HG02973 (cell line): ENCODE measurements at regions not wholly inside any gene's neighbourhood (a gene's known extent, or its start where the extent isn't known, plus 50 kb on each side); places are given as distances from the start of the nearest gene placed in this dataset.
A peak's percentile ranks its signal among the peaks of the same experiment; 100 is the strongest.

ENCODE experiments used
- ATAC-seq: cut with Tn5 transposase; IDR thresholded peaks from one replicate; pipeline ENCODE4 v1.9.1; 2021; ENCODE audit warnings: moderate library complexity; ENCODE audit not compliant: unreplicated experiment

DNA sequence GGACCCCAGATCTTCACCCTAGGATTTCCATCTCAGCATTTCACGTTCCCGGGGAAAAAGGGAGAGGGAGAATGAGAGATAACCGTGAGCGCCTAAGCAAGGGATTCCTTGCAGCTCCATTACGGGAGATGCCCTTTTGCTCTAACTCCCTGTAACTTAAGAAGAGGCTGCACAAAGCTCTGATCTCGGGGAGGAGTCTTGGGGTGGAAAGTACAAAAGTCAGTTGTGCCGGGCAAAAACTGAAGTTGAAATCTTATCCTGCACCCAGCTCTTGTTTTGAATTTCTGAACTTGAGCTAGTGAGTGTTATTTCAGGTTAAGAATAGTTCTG lies 256.4 kb upstream of the SOX21 start:
- no peak for ATAC-seq

GRCh38 chr13:94968040-94968756 lies 255.9 kb upstream of the SOX21 start:
- no peak for ATAC-seq

DNA sequence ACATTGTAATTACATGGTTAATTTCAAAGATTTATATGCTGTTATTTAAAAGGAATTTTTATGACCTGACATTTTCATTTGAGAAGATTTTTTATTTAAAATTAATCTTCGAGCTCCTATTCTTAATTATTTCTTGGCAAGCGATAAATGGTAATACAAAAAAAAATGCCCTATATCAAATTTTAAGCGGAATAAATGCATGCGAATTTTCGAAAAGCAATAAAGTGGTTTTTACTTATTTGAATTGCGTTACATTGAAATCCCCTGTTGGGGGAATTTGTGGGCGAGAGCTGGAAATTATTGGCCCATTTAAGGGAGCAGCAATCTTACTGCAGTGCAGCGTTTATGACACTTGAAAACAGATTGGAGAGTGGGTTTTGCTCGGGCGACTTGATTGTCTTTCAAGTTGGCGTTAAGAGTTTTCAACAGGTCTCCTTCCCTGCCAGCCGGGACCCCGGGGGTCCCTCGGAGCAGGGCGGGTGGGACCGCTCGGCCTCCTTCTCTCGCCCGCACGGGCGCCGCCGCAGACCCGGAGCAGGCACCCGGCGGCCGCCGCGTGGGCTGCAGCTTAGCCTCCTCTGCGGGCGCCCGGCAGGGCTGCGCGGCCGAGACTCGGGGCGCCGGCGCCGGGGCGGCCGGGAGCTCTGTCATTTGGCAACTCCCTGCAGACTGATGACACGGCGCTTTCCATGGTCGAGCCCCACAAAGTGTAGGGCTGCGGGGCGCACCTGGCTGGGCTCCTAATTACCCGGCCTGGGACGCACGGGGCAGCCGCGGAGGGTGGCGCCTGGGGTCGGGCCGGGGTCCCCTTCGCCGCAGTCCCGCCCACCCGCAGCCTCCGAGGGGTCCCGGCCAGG lies 255.1 kb upstream of the SOX21 start:
- peak; percentile 74 for ATAC-seq

GRCh38 chr13:94966422-94966955 lies 254.1 kb upstream of the SOX21 start:
- no peak for ATAC-seq

GRCh38 chr13:94959626-94960025 lies 247.3 kb upstream of the SOX21 start:
- no peak for ATAC-seq

DNA sequence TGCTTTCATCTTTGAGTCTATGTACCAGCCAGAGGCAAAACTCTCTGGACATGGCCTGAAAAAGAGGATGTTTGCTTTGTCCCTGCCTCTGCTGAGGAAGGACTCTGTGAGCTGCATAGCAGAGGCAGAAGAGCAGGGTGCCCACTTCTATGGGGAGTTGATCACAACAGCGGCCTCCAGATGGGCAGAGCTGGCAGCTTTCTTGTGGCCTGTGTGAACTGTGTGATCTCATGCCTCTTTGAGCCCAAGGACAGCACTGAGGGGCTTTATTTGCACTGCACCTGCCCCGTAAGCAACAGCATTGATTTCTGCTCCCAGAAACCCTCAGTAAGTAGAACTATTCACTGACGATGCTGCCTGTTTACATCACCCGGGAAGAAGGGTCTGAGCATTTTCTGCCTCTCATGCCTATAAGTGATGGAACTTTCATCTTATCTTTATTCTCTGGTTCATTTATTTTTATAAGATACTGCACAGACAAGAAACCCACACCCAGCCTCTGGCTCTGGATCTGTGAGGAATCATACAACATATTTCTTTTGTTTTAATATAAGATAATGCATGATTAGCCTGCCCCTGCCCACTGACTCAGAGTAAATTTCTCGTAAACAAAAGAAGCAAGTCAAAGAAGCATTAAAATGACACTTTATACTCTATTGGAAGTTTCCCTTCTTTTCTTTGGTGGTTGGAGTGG lies 244.2 kb upstream of the SOX21 start:
- ATAC-seq = no peak

DNA sequence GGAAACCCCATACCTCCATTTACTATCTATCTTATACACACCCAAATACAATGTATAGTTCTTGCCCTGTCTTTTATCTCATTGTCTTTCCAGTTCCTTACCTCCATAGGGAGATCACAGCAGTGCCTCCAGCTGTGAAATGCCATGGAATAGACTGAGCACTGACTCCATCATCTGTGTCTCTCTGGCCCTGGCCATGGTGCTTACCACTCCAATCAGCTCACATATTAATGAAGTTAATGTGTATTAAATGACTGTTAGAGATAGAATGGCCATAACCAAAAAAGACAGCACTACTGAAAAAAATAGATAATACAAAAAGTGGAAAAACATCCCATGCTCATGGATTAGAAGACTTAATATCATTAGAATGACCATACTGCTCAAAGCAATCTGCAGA lies 240.4 kb upstream of the SOX21 start:
- ATAC-seq = no peak

DNA sequence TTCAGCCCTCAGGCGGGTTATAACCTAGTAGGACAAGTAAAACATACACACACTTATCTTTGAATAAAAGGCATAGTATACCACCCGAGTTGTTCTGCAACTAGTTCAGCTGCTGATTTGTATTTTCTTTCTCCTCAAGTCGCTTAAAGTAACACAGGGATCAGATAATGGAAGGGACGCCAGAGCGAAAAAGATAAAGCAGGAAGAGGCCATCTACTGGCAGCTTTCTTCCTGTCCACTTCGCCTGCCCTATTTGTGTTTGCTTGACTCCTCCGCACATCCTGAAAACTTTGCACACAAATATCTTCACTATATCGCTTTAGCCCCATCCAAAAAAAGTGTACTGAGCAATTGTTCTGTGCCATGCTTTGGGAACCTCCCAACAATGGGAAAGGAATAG lies 238.0 kb upstream of the SOX21 start:
- no peak for ATAC-seq

DNA sequence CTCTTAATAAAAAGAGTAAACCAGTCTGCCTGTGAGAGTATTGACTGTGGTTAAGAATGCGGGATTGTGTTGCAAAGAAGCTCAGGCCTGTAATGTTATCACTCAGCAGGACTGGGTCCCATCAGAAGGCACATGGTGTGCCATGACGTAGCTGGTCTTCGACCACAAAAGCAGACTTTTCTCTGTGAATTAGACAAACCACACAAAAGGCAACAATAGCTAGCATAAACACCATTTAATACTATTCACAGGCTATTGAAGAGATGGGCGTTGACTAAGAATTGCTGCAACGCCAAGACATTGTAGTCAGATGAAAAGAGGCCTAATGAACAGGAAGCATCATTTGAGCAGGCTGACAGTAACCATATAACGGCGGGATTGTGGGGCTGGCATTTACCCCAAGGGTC lies 235.6 kb upstream of the SOX21 start:
- ATAC-seq = no peak

DNA sequence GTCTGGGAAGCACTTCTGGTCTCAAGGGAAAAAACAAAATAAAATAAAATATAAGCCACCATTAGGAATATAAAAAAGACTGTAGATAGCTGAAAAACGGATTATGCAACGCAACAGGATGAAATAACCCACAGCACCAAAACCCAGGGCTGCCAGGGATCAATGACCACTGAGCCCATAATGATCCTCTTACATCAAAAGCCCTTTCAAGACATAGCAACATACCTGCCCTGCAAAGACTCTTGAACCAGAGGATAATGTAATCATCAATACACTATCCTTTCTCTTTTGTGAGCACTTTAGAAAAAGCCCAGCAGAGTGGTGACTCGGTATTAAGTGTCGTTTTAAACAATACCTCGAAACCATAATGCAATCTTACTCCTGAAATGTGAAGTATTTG lies 235.0 kb upstream of the SOX21 start:
- ATAC-seq = no peak

- no peak for ATAC-seq
Measured at GRCh38 chr13:94946039-94946438, 233.7 kb upstream of the SOX21 start.

GRCh38 chr13:94938124-94938523 lies 225.8 kb upstream of the SOX21 start:
- ATAC-seq = no peak

GRCh38 chr13:94936633-94937032 lies 224.3 kb upstream of the SOX21 start:
- no peak for ATAC-seq

- ATAC-seq = no peak
Measured at GRCh38 chr13:94933936-94934335, 221.6 kb upstream of the SOX21 start.

DNA sequence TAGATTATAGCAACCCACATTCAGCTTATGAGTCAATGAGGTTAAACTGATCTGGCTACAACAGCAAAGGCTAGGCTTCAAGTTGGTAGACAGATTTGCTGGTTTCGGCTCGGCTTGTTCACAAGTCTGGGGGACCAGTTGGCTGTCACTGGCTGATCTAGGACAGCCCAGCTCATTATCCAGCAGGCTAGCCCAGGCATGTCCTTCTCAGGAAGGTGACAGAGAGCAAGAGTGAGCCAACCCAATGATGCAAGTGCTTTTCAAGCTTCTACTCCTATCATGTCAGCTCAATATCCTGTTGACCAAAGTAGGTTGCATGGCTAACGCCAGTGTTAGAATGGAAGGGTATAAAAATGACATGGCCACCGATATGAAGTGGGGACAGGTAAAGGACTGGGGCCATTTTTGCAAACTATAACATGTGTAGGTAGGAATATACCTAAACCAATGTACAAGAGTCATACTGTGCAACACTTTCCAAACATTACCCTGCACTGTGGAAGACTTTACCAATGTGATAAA lies 220.9 kb upstream of the SOX21 start:
- no peak for ATAC-seq

DNA sequence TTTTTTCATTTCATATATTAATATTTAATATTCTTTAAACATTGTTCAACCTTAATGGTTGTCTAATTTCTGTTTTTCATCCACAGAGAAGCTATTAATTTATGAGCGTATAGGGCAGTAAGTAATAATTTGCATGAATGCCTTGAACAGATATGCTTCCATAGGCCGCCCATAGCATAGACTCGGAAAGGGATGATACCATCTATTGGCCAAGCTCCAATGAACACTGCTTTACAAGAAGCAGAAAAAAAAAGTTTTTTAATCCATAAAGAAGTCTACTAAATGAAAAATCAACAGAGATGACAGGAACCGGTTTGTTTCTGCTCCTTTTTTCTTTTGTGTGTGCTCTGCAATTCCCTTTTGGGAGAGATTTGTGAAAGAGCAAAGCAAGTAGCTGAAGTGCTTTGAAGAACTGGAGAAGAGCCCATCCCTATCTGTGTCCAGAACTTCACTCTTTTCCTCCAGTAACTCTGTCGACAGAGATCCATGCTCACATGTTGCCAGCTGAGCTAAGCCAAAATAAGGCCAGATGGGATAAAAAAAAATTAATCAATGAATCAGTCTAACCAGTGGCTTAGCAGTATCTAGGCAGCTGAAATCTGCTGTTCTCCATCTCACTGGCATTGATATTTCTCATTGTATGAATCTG lies 215.9 kb upstream of the SOX21 start:
- ATAC-seq = no peak

GRCh38 chr13:94925263-94925662 lies 212.9 kb upstream of the SOX21 start:
- no peak for ATAC-seq

DNA sequence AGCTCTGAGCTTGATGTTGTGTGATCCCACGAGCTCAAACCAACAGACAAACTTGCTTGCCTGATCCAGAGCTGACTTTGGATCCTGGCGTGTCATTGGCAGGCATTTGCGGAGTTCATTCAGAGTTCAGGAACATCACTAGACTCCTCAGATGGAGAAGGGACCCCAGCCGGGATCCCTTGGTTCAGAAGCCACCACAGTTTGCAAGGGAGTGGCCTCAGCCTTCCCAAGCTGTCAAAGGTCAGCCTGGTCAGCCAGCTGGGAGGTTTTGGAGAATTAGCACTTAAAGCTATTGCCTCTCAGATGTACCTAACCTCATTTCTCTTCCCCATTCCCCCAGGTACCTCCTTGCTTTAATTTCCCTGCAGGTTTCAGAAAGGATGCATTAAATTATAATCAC lies 208.8 kb upstream of the SOX21 start:
- ATAC-seq = no peak

DNA sequence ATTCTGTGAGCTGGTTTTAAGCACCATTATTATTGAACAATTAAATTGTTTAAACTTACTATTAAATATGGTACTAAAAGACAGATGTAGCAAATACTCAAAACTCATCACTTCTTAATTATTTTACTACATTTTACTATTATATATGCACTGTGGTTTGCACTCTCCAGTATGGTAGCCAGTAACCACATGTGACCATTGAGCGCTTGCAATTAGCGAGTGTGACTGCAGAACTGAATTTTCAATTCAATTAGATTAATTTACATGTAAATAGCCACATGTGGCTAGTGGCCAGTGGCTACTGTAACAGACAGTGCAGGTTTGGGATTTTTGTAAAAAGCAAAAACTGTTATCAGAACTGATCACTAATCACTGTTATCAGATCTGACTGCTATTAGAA lies 208.2 kb upstream of the SOX21 start:
- ATAC-seq = no peak

GRCh38 chr13:94917824-94918223 lies 205.5 kb upstream of the SOX21 start:
- no peak for ATAC-seq

DNA sequence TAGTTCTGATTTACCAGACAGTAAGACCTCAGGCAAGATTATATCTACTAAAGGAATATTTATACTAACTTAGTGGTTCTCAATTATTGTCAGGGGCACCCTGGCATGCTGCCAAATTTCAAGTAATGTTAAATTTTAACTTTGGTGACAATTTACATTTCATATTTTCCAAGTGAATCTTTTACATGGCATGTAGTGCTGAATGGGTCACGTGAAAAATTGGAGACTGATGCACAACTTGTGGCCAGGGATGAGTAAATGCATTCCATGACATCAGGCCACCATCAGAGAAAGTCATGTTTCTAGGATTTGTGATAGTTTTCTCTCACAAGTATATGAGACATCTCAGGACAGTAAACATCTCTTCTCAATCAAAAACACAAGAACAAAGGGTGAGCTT lies 202.6 kb upstream of the SOX21 start:
- ATAC-seq = no peak
